Stimulated activated CD4-positive, alpha-beta T cell treated with anti-CD3 and anti-CD28 coated beads, TNF-alpha, amount 100 ng/mL, for 48 hours (primary cell): ENCODE measurements at regions not wholly inside any gene's neighbourhood (a gene's known extent, or its start where the extent isn't known, plus 50 kb on each side); places are given as distances from the start of the nearest gene placed in this dataset.
"Not testable (repeated sequence)": the region's sequence is repeated elsewhere in the genome, so short reads cannot be mapped to it uniquely, and the experiment has no call there.

Experiments used
- DNase-seq, 3 donors: peaks; one replicate each; pipeline ENCODE4 v3.0.0-alpha.2; 2020; ENCODE audit warnings: low read depth in 3 of 3

DNA sequence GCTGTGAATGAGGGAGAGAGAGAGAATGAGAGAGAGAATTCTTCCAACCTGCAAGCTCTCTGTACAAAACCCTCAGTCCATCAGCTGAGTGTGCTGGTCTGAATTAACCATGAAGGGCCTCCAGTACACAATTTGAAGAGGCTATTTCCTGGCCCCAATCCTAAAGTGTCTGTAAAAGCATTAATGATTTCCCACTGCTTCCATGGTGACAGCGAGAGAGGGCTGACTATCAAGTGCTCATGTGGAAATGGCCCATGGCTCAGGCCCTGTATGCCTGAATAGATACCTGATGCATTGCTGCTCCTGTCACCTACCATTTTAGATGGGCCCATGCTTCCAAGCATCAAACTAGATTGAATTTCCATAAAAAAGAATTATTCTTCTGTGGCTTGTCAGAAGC lies 592.4 kb downstream of the KIF4B start:
- no peak for DNase-seq

DNA sequence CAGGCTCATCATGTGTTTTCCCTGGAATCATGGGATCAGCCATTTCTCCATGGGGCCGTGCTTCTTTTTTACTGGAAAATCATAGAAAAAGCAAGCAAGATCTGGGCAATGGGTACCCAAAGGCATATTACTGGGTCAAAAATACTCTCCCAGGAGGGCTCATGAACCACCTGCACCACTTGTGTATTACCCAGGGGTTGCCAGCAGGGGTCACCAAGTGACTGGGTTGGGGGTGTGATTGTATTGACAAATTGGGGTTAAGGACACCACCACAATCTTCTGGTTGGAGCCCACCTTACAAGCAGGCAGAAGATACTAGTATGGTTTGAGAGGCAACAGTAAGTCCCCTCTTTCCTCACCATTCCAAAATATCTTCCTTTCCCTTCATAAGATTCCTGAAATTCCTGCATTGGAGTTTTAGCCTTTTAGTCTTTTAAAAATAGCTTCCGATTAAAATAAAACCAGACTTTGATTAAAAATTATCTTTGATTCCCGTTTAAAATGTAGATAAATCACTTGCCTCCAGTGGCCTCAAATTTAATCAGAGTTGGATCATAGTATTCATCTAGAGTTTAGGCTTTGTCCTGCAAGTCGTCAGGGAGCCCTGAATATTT lies 603.3 kb downstream of the KIF4B start:
- peak; percentile 15 to 16 (median 15) for DNase-seq

DNA sequence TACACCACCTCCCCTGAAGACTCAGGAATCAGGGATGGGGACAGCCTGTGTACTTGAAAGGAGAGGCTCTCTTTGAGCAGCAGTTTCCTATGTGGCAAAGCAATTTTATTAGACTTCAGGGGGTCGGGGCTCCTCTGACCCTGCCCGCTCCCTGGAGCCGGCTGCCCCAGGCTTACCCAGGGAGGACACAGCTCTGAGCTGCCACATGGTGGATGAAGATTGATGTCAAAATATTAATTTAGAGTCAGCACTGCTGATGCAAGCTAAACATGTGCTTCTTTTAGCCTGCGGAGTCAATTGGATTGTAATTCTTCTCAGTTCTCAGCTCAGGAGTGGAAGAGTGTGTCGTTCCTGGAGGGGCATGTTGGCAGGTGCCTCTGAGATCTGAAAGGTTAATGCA lies 606.1 kb downstream of the KIF4B start:
- DNase-seq: no peak

DNA sequence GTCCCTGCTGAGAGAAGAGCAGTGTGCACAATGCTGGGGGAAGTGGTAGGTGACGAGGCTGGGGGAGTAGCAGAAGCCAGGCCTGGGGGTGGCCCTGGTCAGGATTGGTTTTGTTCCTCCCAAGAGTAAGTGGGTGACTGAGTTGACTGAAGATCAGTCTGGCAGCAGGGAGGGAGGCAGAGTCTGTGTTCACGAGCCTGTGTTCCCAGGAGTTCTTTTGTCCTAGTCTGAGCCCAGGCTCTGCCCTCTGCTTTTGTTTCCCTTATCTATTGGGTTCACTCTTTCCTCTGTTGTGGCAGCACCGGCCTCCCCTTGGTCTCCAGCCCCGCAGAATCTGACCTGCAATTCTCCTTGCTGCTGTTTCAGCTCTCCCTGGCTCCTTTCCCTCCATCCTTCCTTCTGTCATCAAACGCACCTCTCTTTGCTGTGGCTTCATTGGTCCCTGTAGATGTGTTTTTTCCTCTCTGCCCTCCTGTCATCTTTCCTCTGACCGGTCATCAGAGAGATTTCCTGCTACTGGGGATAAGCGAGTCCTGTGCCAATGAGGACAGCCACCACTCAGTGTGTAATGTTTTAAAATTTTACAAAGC lies 607.4 kb downstream of the KIF4B start:
- DNase-seq: no peak

DNA sequence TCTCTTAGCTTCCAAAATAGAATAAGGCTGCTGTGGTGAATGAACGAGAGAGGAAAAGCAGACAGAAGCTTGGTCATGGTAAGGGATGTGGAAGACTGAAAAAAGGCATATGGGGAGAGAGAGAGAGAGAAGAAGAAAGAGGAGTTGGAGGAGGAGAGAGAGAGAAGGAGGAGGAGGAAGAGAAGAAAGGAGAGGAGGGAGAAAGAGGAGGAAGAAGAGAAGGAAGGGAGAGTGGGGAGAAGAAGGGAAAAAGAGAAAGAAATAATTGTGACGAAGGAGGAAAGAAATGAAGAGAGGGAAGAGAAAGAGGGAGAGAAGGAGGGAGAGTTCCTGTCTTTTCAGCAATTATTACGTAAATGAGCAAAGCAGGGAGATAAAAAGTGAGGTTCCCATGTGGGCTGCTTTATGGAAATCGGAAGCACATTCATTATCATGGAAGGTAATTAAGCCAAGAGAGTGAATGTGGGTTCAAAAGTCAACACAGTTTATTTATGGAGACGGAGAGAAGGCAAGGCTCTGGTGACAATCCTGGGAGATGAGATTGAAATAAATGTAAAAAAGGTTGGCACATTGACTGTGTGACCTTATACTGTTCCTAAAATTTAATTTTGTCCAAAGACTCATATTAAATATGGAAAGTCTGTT lies 611.2 kb downstream of the KIF4B start:
- DNase-seq: no peak

DNA sequence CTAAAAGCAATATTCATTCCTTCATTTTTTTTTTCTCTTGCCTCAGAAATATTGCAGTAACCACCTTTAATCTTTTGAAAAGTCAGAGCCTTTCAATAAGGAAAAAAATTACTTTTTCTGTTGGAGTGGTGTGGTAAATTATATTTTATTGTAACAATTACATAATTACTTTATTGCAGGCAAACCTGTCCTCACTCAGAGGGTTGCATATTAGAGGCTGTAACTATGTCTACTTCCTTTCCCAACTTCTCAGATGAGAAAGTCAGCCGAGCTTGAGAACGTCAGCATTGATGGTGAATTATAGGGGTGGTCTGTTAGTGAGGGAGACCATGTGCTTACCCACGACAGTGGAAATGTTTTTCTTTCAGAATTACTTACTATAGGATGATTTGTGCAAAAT lies 611.8 kb downstream of the KIF4B start:
- DNase-seq: no peak

DNA sequence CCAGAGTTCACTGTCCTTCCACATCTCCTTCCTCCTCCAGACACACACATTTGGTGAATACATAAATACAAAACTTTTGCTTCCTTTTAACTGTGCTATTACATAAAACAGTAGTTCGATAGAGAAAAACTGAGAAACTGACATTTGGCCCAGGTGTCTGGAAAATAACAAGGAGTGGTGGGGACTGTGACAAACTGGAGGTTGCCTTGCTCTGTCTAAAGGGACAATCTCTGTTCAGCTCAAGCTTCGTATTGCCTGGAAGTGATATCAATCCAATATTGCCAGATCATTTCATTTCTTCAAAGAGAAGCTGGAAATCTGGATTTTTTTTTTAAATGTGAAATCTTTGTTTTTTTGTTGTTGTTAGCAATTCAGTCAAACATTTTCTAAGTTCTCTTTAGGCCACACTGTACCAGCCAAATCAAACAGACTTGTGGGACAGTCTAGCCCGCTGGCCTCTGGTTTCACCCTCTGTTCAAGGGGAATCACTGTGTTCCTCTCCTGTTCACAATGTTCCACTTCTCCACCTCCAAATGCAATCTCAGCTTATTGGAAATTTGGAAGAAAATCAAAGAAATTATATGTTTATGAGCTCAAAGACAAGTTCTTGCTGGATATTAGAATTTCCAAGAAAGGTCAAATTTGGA lies 612.5 kb downstream of the KIF4B start:
- DNase-seq: no peak

DNA sequence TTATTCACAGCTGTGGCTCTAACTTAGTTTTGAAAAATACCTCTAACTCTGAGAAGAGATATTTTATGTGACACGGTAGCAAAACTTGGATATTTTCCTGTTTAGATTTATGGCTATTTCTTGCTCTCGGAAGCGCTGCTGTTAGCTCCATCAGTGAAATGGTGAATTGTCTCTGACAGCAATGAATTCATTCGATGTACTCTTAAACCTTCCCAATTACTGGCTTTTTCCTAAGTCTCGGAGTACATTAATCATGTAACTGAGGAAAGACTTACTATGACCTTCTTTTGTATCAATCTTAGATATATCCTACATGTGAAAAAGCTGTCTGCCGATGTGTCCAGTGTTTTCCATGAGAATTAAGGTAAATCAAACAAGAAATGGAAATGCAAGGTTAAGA lies 613.0 kb downstream of the KIF4B start:
- DNase-seq: no peak

DNA sequence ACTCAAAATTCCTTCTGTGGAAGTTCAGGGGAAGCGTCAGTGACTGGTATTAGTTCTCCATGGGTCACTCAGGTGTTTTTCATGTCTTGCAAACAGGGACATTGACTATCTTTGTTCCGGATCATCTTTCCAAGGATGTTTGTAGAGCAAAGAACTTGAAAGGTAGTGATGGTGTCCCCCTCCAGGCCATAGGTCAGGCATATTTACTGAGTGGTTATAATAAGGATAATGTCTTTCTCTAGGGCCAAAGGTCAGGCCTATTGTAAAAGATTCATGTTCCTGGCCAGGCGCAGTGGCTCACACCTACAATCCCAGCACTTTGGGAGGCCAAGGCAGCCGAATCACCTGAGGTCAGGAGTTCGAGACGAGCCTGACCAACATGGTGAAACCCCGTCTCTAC lies 614.8 kb downstream of the KIF4B start:
- DNase-seq: no peak

DNA sequence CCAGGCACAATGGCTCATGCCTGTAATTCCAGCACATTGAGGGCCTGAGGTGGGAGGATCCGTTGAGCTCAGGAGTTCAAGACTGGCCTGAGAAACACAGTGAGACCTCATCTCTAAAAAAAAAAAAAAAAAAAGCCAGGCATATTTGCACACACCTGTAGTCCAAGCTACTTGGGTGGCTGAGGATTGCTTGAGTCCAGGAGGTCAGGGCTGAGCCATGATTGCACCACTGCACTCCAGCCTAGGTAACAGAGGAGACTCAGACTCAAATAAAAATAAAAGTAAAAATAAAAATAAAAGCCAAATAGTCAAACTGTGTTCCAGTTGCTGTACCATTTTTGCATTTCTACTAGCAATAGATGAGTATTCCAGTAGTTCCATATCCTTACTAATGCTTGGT lies 616.0 kb downstream of the KIF4B start:
- no peak for DNase-seq

DNA sequence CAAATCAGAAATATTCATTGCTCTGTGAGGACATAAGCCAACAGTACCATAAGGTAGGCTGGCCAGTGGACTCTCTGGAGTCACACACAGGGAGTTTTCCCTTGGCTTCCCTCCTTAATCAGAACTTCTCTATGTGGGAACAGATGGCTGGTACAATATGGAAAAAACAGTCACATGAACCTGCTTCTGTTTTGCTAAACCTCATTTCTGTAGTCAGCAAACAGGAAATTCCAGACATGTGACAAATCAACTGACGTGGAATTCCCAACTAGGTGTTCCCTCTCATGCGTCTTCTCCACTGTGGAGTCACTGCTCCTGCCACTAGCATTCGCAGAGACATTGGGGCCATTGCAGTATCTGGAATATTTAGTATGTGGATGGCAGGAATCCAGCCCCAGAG lies 617.6 kb downstream of the KIF4B start:
- no peak for DNase-seq

DNA sequence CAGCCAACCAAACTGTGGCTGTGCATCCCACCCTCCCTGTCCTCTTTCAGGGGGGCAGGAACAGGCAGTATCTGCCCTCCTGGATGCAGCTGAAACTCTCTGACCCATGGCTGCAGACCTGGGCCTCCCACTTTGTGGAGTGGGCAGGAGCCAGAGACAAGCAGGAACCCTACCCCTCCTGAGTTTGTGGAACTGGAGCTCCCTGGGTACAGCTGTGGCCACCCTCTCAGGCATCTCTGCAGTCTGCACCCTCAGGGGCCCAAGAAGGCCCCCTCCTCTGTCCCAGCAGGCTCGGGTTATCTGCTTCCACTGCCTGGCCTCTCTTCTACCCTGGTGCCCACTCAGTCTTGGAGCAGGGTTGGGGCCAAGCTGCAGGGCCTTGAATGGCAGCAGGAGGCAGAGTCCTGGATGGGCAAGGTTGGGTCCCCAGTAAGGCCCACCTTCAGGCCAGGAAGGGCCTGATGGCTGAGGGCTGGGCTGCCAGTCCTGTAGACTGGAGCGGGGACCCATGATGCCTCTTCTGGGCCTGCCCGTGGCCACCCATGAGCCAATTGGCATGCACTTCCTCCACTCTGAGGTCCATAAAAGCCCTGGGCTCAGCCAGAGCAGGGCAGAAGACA lies 619.9 kb downstream of the KIF4B start:
- DNase-seq: no peak

DNA sequence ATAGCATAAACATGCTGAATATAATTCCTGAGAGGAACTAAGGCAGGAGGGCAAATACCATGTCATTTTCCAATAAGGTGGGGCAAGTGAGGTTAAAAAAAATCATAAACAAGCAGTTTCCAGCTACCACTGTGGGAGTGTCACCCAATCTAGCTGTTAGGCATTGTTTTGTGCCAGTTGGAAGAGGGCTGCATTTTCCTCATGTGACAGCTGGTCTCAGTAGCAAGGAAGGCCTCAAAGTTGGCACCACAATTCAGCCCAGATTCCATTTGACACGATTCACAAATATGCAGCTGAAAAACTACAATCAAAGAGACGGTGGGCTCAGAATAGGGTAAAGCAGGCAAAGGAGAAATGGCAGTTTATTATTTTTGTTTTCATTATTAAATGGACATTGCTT lies 636.1 kb downstream of the KIF4B start:
- DNase-seq: no peak

DNA sequence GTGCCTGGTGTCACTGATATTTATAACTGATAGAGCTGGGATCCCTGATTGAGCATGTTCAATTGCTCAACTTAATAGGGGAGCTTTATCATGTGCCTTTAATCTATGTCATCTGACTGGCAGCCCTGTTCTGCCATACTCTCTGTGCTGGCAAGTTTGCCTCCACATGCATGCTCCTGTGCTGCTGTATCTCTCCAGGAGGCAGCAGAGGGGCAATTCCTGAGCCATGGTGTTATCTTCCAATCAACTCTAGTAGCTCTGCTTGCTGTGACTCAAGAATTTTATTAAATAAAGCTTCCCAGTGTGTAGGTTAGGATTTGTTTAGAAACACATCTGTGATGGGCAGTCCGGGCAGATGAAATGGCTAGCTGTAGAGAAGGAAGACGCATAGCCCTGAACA lies 642.0 kb downstream of the KIF4B start:
- no peak for DNase-seq

DNA sequence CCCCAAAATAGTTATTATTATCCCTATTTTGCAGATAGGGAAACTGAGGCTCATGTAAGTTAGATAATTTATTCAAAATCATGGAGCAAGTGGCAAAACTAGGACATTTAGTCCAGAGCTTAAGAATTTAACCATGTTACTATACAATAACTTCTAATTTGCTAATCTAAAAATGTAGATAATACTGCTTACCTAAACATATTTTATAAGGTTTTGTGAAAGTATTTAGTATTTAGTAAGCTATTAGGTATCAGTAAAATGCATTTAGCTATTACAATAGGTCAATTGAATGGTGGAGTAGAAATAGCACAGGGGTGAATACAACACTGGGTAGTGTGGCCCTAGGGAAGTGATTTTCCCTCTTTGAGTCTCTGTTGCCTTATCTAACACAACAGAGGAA lies 648.3 kb downstream of the KIF4B start:
- DNase-seq: no peak

DNA sequence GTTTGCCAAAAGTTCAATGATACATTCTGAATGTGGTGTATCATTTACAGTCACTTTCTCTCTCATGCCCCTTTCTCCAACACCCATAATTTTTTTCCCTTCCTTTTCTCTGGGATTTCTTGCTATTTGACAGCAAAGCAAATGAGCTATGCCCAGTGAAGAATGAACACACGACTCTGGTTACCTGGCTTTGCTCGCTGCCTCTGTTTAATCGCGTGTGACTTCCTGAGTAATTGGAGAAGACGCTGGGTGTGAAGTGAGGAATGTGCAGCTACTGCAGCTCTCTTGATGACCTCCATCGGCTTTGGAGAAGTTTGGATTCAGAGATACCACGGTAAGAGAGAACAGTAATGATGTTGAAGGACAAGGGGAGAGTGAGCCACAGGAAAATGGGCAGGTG lies 651.8 kb downstream of the KIF4B start:
- DNase-seq: no peak

DNA sequence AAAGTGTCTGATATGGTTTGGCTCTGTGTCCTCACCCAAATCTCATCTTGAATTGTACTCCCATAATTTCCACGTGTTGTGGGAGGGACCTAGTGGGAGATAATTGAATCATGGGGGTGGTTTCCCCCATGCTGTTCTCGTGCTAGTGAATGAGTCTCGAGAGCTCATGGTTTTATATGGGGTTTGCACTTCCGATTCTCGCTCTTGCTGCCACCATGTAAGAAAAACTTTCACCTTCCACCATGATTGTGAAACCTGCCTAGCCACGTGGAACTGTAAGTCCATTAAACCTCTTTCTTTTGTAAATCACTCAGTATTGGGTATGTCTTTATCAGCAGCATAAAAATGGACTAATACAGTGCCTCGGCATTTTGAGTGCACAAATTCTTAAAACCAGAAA lies 655.0 kb upstream of the SGCD start:
- not testable (repeated sequence) for DNase-seq

DNA sequence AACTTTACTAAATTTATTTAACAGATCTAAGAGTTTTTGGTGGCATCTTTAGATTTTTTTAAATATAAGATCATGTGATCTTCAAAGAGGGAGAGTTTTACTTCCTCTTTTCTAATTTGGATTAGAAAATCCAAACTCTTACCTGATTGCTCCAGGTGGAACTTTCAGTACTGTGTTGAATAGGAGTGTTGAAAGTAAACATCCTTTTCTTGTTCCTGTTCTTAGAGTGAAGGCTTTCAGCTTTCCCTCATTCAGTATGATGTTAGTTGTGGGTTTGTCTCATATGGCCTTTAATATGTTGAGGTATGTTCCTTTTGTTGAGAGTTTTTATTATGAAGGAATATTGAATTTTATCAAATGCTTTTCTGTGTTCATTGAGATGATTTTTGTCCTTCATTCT lies 650.0 kb upstream of the SGCD start:
- DNase-seq: no peak

DNA sequence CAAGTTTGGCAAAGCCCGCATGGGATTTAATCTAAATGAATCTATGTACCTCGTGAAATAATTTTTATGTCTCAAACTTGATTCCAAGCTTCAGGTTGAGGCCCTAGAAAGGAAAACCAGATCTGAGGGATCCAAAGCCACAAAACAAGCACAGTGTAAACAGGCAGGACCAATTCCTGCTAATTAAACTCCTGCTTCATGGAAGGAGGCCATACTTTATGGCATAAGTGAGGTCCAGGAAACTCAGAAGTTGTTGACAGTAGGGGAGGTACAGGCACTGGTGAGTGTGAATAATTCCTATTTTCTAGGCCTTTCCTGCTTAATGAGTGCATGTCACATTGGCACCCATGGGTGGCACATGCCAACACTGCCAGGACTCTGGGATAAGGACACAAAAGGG lies 648.6 kb upstream of the SGCD start:
- DNase-seq: no peak

DNA sequence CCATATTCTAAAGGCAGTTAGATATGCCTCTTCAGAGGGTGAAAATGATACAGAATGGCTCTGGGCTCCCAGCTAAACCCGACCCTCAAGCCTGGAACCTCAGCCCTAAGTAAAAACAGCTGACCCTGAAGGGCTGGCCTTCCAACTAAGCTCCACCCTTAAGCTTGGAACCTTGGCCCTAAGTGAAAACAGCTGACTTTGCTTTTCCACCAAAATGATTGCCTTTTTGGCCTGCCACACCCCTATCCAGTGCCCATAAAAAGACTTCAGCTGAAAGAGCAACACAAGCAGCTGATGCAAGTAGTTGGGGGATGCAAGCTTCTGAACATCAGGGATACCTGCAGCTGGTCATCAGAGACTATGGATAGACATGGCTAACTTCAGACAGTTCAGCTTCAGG lies 647.4 kb upstream of the SGCD start:
- no peak for DNase-seq

DNA sequence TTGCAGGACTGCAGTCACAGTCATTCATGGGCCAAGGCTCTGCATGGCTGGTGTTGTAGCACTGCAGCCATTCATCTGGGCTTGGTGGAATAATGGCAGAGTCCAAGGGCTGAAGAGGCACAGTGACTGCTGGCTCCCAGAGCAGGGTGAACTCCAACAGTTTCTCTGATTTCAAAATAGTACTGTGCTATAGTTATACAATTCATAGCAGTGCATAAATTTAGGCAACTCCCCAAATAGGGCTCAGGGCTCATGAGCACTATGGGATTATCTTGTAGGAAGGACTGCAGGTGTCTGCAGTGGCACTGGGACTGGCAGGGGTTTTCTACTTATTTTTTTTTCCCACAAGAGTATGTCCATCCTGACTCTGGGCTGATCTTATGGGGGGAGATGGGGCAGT lies 642.5 kb upstream of the SGCD start:
- no peak for DNase-seq

DNA sequence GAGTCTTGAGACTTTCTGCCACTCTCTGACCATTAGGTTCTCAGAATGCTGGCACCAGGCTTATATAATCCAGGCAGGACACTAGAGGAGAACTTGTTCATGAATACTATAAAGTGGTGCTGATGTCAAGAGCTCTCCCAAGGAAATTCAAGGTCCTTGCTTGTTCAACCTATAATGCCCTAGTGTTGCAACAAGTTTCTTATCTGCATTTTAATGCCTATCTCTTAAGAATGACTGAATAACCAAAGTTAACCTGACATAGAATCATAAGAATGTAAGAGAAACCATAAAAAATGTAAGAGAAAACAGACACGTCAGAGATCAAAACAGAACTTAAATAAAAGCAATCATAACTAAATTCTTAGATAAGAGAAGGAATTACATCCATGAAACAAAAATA lies 640.8 kb upstream of the SGCD start:
- DNase-seq: no peak

DNA sequence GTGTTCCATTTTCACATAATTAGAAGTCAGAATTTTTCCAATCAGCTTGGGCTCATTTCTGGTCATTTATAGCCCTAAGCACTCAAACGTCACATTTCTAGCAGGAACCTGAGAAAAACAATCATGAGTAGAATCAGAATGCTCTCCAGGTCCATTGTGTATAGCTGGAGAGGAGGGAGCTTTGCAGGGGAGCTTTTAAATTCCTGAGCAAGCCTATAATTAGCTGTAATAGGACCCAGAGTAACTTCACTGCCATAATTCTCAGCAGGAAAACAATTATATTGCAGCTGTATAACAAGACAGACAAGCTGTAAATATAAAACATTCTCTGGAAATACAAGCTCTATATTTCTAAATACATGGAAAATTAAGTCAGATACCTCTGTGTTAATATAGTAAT lies 637.6 kb upstream of the SGCD start:
- DNase-seq: no peak
